ENCODE measurements at regions not wholly inside any gene's neighbourhood (a gene's known extent, or its start where the extent isn't known, plus 50 kb on each side); places are given as distances from the start of the nearest gene placed in this dataset.

GRCh38 chr1:187237542-187237941, 408.8 kb downstream of the PLA2G4A start:
- DNase-seq, result no peak

GRCh38 chr1:187241971-187242370, 413.2 kb downstream of the PLA2G4A start:
- DNase-seq, result no peak

GRCh38 chr1:187244623-187245022, 415.9 kb downstream of the PLA2G4A start:
- DNase-seq, result no peak

DNA sequence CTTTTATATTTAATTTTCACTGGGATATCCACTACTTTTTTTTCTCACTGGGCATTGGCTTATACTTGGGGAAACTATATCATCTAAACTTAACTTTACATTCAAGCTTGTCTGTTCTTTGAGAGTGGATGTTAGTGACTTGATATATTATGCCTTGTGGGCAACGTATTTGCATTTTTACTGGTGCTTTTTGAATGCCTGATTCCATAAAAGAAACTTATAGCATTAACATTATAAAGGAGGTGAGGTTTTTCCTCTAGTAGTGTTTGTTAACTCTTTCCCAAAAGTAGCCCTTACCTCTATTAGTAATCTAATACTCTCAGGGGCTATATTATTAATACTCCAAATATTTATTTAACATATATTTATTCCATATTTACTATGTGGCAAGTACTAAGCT, 416.5 kb downstream of the PLA2G4A start:
- no peak for DNase-seq

GRCh38 chr1:187249196-187249595, 420.4 kb downstream of the PLA2G4A start:
- DNase-seq, result no peak

- DNase-seq, result no peak
Observed at GRCh38 chr1:187252923-187253322, 424.2 kb downstream of the PLA2G4A start.

DNA sequence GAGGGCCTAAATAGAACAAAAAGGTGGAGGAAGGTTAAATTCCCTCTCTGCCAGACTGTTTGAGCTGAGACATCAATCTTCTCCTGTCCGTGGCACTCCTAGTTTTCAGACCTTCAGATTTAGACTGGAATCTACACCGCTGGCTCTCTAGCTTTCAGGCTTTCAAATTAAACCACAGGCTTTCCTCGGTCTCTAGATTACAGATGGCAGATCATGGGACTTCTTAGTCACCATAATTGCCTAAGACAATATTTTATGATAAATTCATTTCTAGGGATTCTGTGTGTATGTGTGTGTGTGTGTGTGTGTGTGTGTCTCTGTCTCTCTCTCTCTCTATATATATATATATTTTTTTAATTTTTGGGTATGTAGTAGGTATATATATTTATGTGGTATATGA, 428.7 kb downstream of the PLA2G4A start:
- no peak for DNase-seq

- peak; percentile 86 for DNase-seq
Observed at GRCh38 chr1:187261637-187262036, 432.9 kb downstream of the PLA2G4A start.

DNA sequence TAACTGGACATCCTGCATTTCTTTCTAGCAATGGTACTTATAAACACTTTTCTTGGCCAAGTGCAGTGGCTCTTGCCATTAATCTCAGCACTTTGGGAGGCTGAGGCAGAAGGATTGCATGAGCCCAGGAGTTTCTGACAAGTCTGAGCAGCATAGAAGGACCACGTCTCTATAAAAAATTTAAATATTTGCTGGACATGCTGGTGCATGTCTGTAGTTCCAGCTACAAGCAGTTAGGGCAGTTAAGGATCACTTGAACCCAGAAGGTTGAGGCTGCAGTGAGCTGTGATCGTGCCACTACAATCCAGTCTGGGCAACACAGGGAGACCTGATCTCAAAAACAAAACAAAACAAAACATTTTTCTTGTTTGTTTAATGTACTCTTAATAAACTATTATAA, 434.0 kb downstream of the PLA2G4A start:
- DNase-seq, result no peak

DNA sequence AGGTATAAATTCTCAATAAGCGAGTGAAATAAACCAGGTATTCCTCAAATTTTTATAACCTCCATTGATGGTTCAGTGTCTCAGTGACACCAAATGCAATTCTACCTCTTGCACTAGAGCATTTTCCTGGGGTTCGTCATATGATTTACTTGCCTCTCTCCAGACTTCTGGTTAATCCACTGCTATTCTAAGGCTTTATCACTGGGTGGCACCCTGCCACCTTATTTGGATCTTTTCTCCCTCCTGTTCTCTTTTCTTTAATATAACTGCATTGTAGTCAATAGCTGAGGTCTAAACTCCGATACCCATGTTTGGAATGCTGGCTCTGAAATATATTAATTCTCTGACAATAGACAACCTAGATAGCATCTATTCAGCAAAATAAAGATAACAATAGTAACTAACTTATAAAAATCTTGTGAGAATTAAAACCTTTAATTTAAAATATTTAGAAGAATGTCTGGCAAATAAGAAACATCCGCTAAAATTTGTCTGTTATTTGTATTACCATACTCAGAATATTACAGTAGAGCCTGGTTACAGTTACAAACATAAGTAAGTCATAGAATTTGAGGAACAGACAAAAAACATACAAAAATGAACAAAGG, 436.4 kb downstream of the PLA2G4A start:
- DNase-seq, result peak; percentile 72

DNA sequence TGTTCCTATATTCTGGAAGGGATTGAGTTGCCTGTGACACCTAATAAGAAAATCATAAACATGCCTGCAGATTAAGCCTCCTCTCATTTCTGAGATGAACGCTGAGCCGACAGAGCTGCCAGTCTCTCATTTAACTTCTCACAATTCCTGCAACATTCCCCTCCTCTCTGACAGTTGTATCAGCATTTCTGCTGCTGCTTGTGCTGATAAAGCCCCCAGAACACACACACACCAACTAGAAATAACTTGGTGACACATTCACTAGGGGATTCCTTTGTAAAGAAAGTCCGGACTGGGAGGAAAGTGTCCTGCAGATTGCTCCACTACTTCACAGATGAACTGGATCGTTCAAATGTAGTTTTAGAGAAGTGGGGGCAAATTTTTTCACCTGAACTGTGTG, 437.3 kb downstream of the PLA2G4A start:
- DNase-seq, result peak; percentile 67

- DNase-seq, result peak; percentile 84
Observed at GRCh38 chr1:187267827-187268226, 439.1 kb downstream of the PLA2G4A start.

- DNase-seq, result no peak
Observed at GRCh38 chr1:187270256-187270655, 441.5 kb downstream of the PLA2G4A start.

DNA sequence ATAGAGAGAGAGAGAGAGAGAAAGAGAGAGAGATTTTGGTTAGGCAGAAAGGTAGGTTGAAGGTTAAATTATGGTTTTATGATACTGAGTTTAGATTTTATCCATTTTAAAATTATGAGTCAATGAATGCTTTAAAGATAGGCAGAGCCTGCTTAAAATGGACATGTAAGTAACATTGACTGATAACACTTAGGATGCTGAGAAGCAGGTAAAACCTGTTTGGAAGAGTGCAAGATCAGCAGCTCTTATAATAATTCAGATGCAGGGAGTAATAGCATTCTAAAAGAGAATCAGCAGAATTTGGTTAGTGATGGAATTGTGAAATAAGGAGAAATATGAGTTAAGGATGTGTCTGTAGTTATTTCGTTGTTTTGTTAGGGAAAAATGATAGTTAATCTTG, 446.6 kb downstream of the PLA2G4A start:
- no peak for DNase-seq

DNA sequence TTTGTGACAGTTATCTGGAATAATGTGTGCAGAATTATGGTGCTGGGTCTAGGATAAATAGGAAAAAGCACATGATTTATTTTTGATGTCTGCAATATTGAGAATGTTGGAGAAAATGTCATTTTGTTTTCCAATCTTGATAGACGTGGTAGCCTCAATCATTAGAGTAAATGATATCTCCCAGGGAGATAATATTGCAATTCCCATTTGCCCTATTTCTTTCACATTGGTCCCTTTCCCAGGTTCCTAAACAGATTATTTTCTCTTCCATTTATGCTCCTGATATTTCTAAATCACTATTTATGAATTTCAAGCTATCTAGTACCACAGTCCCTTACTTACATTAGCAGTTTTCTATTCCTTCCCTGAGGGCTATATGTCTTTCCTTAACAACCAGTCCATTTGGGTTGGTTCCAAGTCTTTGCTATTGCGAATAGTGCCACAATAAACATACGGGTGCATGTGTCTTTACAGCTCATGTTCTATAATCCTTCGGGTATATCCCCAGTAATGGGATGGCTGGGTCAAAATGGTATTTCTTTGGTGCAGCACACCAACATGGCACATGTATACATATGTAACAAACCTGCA, 447.3 kb downstream of the PLA2G4A start:
- DNase-seq, result no peak

- DNase-seq, result no peak
Observed at GRCh38 chr1:187276677-187277076, 447.9 kb downstream of the PLA2G4A start.

- no peak for DNase-seq
Observed at GRCh38 chr1:187280031-187280430, 451.3 kb downstream of the PLA2G4A start.

DNA sequence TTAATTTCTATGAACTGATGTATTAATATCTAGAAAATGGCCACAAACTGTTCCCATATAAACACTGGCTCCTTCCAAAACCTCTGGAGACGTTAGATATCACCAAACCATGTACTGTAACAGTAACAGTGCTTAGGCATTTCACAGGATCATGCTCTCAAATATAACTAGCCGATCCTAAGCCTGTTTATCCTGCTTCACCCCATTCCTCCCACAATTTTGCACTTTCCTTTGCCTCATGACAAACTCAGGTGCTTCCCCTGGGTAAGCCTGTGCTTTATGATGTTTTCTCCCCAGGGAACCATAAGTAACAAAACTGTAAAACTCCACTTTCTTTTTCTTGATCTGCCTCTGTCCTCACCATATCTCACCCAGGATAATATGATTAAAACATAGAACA, 452.3 kb downstream of the PLA2G4A start:
- no peak for DNase-seq

GRCh38 chr1:187283984-187284383, 455.2 kb downstream of the PLA2G4A start:
- DNase-seq, result no peak

DNA sequence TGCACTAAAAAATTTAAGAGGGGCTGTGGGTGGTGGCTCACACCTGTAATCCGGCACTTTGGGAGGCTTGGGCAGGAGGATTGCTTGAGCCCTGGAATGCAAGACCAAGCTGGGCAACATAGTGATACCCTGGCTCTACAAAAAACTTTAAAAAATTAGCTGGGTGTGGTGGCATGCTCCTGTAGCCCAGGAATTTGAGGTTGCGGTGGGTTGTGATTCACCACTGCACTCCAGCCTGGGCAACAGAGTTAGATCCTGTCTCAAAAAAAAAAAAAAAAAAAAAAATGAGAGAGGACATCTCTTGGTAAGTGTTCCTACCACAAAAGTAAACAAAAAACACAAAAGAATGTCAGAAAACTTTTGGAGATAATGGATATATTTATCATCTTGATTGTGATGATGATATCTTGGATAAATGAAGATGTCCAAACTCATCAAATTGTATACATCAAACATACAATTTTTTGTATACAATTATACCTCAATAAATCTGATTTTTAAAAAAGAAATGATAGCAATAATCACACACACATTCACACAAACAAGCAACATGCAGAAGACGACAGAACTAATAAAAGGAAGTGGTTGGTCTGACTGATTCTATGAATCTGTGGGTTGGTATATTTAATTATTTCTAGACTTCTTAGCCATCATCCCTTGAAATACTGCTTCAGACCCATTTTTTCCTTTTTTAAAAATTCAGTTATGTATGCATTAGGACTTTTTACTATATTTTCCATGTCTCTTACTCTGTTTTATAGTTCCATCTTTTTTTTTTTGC, 465.9 kb downstream of the PLA2G4A start:
- no peak for DNase-seq

- no peak for DNase-seq
Observed at GRCh38 chr1:187300081-187300480, 471.3 kb downstream of the PLA2G4A start.

GRCh38 chr1:187306710-187307415, 478.1 kb downstream of the PLA2G4A start:
- DNase-seq, result no peak

DNA sequence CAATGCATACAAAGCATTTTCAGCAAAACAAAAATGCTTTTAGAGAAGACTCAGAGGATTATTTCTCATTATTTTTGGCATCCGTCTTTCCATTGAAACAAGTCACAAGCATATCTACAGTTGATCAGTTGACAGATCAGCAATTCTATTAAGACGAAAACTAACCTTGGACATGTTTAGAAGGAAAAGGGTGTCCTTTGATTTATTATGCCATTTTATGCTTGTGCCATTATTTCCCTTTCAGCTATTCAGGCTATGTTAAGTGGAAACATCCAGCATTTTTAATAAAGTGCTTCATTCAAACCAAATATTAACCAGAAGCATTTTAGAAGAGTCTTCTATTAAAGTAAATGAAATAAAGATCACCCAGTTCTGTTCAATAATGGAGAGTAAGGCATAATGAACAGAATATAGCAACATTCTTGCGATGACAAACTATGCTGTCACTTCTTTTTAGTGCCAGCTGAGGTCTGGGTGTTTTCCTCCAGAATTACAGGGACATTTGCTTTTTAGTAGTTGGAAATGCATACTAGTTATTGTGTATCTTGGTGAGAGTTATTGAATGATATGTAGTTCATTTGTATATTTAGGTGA, 481.4 kb downstream of the PLA2G4A start:
- DNase-seq, result no peak

Measured in islet precursor cell (in vitro differentiated cells).